ENCODE measurements at regions not wholly inside any gene's neighbourhood (a gene's known extent, or its start where the extent isn't known, plus 50 kb on each side); places are given as distances from the start of the nearest gene placed in this dataset.

GRCh38 chr13:74795526-74795925 is 661.3 kb upstream of the KLF12 start:
- Mint-ChIP-seq H3K4me1 (no peaks in the 10 kb centered on the region), H3K27ac (no peak overlapping the region), H3K27me3 (ENCODE audit: low read depth) (no peaks in the 10 kb centered on the region), H3K4me3 (no peak overlapping the region), H3K9me3 (peaks cover 12% of the 10 kb centered on the region), H3K36me3 (peaks cover under 1% of the 10 kb centered on the region; the same call in 1 of the 2 replicates)
- ChIA-PET POLR2A (no interaction called here), CTCF (no interaction called here)
- TF ChIP-seq, protein P1, sequence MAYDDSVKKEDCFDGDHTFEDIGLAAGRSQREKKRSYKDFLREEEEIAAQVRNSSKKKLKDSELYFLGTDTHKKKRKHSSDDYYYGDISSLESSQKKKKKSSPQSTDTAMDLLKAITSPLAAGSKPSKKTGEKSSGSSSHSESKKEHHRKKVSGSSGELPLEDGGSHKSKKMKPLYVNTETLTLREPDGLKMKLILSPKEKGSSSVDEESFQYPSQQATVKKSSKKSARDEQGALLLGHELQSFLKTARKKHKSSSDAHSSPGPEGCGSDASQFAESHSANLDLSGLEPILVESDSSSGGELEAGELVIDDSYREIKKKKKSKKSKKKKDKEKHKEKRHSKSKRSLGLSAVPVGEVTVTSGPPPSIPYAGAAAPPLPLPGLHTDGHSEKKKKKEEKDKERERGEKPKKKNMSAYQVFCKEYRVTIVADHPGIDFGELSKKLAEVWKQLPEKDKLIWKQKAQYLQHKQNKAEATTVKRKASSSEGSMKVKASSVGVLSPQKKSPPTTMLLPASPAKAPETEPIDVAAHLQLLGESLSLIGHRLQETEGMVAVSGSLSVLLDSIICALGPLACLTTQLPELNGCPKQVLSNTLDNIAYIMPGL (CRISPR knock-in tag; IDR thresholded peaks at IDR 0.05) = no peak
- TF ChIP-seq ZBTB21 (CRISPR knock-in tag; IDR thresholded peaks at IDR 0.05; ENCODE audit: borderline replicate concordance) = no peak
- ATAC-seq (no peak), DNase-seq (ENCODE audit: low spot score) (no peak)

DNA sequence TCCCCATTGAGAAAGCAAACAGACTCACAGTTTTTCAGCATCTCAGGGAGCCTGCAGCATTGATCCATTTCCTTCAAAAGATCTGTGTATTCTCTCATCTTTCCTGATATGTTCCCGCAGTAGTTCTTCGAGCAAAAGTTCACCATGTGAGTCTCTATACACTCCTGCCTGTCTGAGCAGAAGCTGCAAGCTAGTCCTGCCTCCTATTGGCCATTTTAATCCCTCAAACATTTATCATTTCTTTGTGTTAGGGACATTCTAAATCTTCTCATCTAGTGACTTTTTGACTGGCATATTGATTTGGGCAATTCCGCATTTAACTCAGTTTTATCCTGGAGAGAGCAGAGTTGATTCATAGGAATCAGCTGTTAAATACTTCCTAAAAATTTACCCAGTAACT is 660.4 kb upstream of the KLF12 start:
- ATAC-seq = peak; percentile 61
- TF ChIP-seq ZNF671 (CRISPR knock-in tag; IDR thresholded peaks at IDR 0.05) = no peak
- TF ChIP-seq FOXP1 (CRISPR knock-in tag; IDR thresholded peaks at IDR 0.05; ENCODE audit: borderline replicate concordance) = no peak
- no peak for TF ChIP-seq ESRRA (CRISPR knock-in tag; IDR thresholded peaks at IDR 0.05; ENCODE audit: borderline replicate concordance)
- no peak for TF ChIP-seq NFYB (CRISPR knock-in tag; conservative IDR thresholded peaks at IDR 0.05; ENCODE audit: low read depth)
- TF ChIP-seq ELF4 (CRISPR knock-in tag; IDR thresholded peaks at IDR 0.05; ENCODE audit: low read depth) = no peak
- no peak for TF ChIP-seq JUN (CRISPR knock-in tag; IDR thresholded peaks at IDR 0.05)
- TF ChIP-seq, protein P2, sequence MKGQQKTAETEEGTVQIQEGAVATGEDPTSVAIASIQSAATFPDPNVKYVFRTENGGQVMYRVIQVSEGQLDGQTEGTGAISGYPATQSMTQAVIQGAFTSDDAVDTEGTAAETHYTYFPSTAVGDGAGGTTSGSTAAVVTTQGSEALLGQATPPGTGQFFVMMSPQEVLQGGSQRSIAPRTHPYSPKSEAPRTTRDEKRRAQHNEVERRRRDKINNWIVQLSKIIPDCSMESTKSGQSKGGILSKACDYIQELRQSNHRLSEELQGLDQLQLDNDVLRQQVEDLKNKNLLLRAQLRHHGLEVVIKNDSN (CRISPR knock-in tag; IDR thresholded peaks at IDR 0.05) = no peak
- H3K36me3 Mint-ChIP-seq = peaks cover 2% of the 10 kb centered on the region; the same call in 1 of the 2 replicates
- ChIA-PET CTCF (interaction anchor here (1.1 to 1.6 kb wide), 2 partner anchors 221 to 425 kb away, joined by 3 to 5 read pairs; no protein-coding TSS in a partner anchor), POLR2A (no interaction called here)
- H3K27ac Mint-ChIP-seq = no peak overlapping the region
- no peak for DNase-seq (ENCODE audit: low spot score)
- H3K4me3 Mint-ChIP-seq = no peak overlapping the region
- H3K9me3 Mint-ChIP-seq = peaks cover 15% of the 10 kb centered on the region
- H3K27me3 Mint-ChIP-seq (ENCODE audit: low read depth) = no peaks in the 10 kb centered on the region
- no peaks in the 10 kb centered on the region for H3K4me1 Mint-ChIP-seq

DNA sequence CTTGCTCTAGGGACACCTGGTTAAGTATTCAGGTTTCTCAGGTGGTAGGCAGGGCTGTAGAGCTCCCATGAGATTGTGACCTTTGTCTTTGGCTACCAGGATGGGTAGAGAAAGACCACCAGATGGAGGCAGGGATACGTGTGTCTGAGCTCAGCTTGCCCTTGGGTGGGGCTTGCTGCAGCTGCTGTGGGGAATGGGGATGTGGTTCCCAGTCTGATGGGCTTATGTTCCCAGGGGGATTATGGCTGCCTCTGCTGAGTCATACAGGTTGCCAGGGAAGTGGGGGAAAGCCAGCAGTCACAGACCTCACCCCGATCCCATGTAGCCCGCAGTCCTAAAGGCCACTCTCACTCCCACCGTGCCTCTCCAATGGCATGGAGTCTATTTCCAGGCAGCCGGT is 659.9 kb upstream of the KLF12 start:
- H3K4me3 Mint-ChIP-seq = no peak overlapping the region
- no peak overlapping the region for H3K27ac Mint-ChIP-seq
- ATAC-seq (peak; percentile 28; the same call in 1 of the 2 replicates), DNase-seq (ENCODE audit: low spot score) (no peak)
- H3K9me3 Mint-ChIP-seq = peaks cover 15% of the 10 kb centered on the region
- no peaks in the 10 kb centered on the region for H3K4me1 Mint-ChIP-seq
- ChIA-PET POLR2A (no interaction called here), CTCF (interaction anchor here (1.1 to 1.6 kb wide), 2 partner anchors 221 to 425 kb away, joined by 3 to 5 read pairs; no protein-coding TSS in a partner anchor)
- peaks cover 2% of the 10 kb centered on the region; the same call in 1 of the 2 replicates for H3K36me3 Mint-ChIP-seq
- no peaks in the 10 kb centered on the region for H3K27me3 Mint-ChIP-seq (ENCODE audit: low read depth)
- no peak for TF ChIP-seq NR3C1 (CRISPR knock-in tag; conservative IDR thresholded peaks at IDR 0.05; ENCODE audit: low read depth)
- no peak for TF ChIP-seq JUN (CRISPR knock-in tag; IDR thresholded peaks at IDR 0.05)
- TF ChIP-seq OVOL2 (CRISPR knock-in tag; IDR thresholded peaks at IDR 0.05; ENCODE audit: borderline replicate concordance) = no peak
- TF ChIP-seq, protein P3, sequence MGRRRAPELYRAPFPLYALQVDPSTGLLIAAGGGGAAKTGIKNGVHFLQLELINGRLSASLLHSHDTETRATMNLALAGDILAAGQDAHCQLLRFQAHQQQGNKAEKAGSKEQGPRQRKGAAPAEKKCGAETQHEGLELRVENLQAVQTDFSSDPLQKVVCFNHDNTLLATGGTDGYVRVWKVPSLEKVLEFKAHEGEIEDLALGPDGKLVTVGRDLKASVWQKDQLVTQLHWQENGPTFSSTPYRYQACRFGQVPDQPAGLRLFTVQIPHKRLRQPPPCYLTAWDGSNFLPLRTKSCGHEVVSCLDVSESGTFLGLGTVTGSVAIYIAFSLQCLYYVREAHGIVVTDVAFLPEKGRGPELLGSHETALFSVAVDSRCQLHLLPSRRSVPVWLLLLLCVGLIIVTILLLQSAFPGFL (CRISPR knock-in tag; IDR thresholded peaks at IDR 0.05; ENCODE audit: borderline replicate concordance) = no peak
- TF ChIP-seq NR2C2 (CRISPR knock-in tag; IDR thresholded peaks at IDR 0.05) = no peak
- no peak for TF ChIP-seq E2F1 (CRISPR knock-in tag; IDR thresholded peaks at IDR 0.05)
- TF ChIP-seq, protein P4, sequence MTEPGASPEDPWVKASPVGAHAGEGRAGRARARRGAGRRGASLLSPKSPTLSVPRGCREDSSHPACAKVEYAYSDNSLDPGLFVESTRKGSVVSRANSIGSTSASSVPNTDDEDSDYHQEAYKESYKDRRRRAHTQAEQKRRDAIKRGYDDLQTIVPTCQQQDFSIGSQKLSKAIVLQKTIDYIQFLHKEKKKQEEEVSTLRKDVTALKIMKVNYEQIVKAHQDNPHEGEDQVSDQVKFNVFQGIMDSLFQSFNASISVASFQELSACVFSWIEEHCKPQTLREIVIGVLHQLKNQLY (CRISPR knock-in tag; IDR thresholded peaks at IDR 0.05) = no peak
- no peak for TF ChIP-seq ZNF219 (CRISPR knock-in tag; IDR thresholded peaks at IDR 0.05; ENCODE audit: borderline replicate concordance)
- TF ChIP-seq ZNF317 (CRISPR knock-in tag; IDR thresholded peaks at IDR 0.05; ENCODE audit: borderline replicate concordance, low read depth) = no peak
- no peak for TF ChIP-seq RELA (CRISPR knock-in tag; IDR thresholded peaks at IDR 0.05; ENCODE audit: borderline replicate concordance)
- no peak for TF ChIP-seq ZNF423 (CRISPR knock-in tag; IDR thresholded peaks at IDR 0.05)
- TF ChIP-seq IRF2 (CRISPR knock-in tag; IDR thresholded peaks at IDR 0.05; ENCODE audit: borderline replicate concordance, low read depth) = no peak
- no peak for TF ChIP-seq ZNF396 (CRISPR knock-in tag; IDR thresholded peaks at IDR 0.05; ENCODE audit: borderline replicate concordance)
- TF ChIP-seq, protein P5, sequence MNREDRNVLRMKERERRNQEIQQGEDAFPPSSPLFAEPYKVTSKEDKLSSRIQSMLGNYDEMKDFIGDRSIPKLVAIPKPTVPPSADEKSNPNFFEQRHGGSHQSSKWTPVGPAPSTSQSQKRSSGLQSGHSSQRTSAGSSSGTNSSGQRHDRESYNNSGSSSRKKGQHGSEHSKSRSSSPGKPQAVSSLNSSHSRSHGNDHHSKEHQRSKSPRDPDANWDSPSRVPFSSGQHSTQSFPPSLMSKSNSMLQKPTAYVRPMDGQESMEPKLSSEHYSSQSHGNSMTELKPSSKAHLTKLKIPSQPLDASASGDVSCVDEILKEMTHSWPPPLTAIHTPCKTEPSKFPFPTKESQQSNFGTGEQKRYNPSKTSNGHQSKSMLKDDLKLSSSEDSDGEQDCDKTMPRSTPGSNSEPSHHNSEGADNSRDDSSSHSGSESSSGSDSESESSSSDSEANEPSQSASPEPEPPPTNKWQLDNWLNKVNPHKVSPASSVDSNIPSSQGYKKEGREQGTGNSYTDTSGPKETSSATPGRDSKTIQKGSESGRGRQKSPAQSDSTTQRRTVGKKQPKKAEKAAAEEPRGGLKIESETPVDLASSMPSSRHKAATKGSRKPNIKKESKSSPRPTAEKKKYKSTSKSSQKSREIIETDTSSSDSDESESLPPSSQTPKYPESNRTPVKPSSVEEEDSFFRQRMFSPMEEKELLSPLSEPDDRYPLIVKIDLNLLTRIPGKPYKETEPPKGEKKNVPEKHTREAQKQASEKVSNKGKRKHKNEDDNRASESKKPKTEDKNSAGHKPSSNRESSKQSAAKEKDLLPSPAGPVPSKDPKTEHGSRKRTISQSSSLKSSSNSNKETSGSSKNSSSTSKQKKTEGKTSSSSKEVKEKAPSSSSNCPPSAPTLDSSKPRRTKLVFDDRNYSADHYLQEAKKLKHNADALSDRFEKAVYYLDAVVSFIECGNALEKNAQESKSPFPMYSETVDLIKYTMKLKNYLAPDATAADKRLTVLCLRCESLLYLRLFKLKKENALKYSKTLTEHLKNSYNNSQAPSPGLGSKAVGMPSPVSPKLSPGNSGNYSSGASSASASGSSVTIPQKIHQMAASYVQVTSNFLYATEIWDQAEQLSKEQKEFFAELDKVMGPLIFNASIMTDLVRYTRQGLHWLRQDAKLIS (CRISPR knock-in tag; IDR thresholded peaks at IDR 0.05; ENCODE audit: borderline replicate concordance) = no peak
- TF ChIP-seq MYBL2 (CRISPR knock-in tag; IDR thresholded peaks at IDR 0.05) = no peak

Measured in WTC11 (cell line).